Fibroblast of peridontal ligament (primary cell): ENCODE measurements at regions not wholly inside any gene's neighbourhood (a gene's known extent, or its start where the extent isn't known, plus 50 kb on each side); places are given as distances from the start of the nearest gene placed in this dataset.

Experiments used
- DNase-seq: peaks from one replicate; pipeline ENCODE4 v3.0.0-alpha.2; 2010; ENCODE audit errors: extremely low read depth

DNA sequence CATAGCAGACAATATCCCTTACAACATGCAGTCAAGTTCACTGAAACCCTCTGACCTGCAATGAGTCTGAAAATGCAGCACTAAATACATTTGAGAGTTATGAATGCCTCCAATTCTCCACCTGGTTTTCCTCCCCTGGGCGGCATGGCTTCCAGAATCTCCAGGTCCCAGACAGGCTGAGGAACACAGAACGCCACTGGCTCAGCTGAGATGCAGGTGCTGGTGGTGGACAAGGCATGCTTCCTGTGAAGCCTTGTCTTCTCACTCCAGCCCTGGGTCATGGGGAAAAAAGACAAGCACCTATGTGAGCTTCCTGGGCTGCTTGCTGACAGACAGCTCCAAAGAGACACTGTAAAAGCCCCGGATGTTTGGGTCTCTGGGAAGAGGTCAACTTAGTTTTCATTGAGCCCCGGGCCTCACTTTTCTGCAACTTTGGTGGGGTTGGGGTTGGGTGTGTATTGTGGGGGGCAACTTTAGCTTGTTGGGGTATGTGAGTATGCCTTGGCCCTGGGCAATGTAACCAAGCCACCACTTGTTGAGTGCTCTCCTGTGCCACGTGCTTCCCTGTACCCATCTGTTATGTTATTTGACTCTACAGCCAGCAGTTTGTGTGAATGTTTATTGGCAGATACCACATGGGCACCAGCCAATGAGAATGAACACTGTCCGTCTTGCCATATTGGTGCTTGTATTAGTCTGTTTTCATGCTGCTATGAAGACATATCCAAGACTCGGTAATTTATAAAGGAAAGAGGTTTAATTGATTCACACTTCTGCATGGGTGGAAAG is 127.8 kb downstream of the EMX2 start:
- no peak for DNase-seq

DNA sequence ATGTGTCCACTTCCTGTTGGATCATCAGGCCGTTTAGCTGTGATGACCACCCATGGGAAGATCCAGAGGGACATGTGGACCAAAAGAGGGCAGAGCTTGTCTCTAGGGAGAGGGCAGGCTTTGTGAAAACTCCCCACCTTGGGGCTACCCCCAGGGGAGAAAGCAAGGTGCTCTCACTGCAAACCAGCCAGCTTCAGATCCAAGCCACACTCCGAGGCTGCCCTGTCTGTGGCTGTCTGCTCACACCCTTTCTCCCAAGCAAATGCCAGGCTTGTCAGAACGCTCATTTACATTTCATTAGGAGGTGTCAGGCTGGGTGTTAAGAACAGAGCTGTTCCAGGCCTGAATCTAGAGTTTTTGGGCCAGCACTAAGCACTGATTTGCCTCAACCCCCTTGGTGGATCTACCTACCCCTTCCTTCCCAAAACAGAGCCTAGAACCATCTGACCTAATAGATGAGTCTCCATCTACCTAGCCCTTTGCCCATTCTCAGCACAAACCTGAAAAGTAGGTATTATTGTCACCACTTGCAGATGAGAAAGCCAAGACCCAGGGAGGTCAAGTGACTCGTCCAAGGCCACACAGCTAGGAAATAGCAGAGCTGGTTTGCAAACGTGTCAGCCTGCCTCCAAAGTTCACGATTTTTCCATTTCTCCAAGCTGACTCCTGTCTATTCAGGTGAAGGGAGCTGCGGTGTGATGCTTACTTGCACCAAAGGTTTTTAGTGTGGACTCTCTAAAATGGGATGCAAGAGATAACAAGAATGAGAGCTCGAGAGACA is 130.9 kb downstream of the EMX2 start:
- no peak for DNase-seq

DNA sequence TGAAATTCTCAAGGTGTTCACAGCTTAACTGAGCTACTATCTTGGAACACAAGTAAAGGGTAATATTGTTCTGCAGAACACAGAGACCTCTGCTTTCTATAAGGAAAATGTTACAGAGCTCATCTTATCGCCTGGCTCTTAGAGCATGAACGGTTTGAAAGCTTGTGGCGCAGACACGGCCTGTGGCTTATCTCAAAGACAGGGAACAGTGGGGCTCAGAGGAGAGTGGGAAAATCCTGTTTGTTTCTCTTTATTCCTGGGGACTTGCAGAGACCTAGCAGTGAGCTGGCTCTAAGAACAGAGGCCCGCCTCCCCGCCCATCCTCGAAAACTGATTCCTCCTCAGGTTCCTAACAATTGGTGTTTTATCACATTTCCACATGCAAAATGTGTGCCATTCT is 131.7 kb downstream of the EMX2 start:
- DNase-seq = no peak

DNA sequence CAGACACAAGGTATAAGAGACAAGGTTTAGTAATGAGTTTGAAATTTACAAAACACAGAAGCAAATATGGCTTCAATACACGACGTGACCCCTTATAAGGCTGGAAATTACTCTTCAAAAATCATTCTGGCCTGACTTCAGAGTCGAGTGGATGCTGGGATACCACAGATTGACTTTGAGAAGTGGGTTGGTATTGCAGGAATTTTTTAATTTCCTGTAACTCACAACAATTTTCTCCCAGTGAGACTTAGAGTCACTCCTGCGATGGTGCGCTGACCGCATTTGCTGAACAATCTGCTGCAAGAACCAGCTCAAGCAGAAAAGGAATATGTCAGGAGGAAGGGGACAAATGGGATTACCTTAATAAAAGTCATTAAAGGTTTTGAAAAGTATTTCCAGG is 132.1 kb downstream of the EMX2 start:
- no peak for DNase-seq

DNA sequence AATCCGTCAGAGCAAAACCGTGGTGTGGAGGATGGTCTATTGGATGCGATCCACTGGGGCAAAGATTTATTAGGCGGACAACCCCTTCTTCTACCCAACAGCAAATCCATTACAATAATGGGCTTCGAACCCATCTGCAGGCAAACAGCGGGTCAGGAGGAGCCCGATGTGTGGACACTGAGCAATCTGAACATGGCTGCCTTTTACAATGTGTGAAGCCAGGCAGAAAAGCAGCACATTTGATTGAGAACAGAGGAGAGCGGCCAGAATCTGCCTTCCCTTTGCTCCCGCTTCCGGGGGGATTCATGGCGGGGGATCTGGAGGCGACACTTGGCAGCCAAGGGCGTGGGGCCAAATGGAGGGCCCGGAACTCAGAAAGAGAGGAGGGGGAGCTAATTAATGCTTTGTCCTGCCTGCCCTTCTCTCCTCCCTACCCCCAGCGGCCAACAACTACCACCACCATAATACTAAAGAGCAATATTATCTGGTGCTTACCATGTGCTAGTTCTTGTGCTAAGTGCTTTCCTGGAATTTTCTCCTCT is 133.0 kb downstream of the EMX2 start:
- no peak for DNase-seq

DNA sequence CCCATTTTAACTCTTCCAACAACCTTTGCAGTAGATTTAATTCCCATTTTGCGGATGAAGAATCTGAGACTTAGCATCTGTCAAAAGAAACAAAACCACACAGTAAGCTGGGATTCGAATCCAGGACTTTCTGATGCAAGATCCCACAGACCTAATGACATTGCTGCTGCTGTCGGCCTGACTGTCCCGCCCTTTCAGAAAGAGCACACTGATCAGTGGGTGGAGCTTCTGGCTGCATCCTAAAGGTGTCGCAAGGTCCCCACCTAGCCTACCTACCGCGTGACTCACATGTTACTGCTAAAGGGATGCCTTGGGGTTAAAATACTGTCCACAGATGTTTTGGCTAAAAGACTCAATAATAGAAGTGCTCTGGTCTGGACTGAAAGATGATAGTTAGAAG is 134.7 kb downstream of the EMX2 start:
- DNase-seq = no peak

DNA sequence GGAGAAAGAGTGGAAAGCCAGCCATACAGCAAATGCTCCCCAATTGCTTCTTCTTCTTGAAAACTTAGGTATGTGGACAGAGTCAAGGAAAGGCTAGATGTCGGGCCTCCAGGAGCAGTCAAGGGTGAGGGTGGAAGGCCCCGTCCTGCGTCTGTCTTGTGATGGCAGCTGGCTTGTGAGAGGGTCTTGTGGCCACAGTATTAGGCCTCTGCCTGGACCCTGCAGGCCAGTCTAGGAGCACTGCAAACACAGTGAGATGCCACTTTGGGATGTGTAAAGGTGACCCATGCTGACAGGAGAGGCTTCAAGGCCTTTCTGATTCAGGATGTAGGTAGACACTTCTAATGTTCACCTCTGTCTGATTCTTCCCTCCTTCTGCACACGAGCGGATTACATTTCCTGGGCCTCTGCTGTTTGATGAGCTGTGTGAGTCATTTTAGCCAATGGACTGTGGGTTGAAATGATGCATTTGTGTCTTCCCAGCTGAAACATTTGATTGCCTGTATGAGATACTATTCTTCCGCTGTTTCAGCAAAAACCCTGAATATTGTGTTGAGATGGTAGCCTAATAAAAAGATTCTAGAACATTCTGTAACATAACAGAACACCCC is 135.4 kb downstream of the EMX2 start:
- no peak for DNase-seq

DNA sequence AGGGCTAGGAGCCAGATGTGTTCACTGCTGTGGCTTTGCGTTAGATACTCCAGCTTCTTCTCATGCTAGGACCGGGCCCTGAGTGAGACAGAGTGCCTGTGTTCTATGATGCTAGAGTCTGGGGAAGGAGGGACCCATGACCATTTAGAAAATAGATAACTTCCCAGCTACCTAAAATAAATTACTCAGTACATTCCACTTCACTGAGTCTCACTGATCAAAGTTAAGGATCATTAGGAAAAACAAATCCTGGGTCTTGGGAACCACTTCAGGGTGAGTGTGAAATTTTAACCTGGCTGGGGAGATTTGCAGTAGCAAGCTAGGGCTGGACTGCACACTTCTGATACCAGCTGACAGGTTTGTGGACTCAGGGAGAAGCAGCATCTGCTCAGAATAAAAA is 138.1 kb downstream of the EMX2 start:
- DNase-seq = no peak

DNA sequence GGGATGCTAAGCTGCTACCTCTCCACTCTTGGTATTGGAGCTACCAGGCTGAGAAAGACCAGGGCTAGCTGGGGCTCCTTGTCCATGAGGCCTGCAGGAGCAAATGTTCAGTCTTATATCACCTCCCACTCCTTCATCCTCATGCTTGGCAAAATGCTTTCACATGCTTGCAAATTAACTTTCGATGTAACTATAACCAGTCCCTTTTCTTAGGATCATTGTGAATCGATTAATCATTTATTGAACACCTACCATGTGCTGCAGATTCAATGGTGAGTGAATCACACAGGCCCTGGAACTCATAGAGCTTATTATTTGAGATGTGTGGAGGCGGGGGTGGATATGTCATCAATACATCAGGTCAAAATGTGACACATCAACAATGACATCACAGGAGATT is 138.6 kb downstream of the EMX2 start:
- no peak for DNase-seq

DNA sequence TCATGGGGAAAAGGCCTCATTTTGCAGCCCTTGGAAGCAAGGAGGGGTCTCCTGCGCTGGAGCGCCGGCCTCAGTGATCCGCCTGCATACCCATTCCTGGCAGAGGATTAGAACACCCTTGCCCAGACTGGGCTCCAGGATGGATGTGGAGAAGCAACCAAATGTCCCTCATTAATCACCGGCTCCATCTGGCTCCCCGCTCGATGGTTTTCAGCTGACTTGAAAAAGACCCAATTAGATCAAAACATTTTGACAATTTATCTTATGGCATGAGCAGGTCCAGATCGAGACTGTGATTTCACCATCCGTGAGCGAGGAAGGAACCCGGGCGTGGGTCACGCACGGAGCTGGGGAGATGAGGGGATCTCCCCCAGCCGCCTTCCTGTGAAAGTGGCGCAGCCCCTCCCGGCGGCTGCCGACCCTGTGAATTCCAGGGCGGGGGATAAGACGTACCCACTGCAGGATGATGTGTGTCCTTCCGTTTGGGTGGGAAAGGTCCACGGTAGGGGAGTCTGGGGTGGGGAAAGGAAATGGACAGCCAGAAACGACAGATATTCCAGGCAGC is 141.6 kb downstream of the EMX2 start:
- no peak for DNase-seq

DNA sequence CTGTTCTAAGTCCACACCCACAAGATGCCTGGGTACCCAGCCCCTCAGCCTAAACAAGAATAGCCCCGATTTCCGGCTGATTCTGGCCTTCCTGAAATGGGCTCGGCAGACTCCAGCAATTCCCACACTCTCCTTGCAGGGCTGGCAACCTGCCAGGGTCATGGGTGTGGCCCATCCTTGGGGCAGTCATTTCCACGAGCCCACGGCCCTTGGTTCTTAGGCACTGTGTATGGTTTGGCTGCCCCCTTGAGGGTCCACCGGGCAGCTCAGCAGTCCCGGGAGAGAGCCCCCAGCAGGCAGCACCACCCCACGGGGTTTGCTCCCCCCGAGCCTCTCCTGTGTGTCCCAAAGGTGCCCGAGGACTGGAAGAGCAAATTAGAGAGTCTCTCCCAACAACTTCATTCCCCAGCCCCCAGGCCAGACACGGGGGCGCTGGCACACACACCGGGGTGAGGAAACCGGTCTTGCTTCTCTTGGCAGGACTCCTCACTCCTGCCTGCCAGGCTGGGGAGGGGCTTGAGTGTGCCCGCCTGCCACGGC is 142.2 kb downstream of the EMX2 start:
- DNase-seq = no peak

DNA sequence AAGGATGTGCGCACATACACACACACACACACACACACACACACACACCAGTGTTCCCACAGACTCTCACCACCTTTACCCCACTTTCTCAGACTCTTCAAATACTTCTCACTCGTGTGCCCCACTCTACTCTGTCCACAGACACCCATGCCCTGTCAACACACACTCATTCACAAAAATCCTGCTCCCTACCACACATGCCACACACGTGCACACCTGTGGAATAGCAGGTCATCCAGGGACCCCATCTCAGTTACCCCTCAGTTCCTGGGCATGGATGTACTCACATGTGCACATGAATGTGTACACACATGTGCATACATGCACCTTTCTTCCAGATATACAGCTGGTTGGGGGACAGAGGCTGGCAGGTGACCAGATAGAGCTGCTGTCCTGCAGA is 142.9 kb downstream of the EMX2 start:
- no peak for DNase-seq

DNA sequence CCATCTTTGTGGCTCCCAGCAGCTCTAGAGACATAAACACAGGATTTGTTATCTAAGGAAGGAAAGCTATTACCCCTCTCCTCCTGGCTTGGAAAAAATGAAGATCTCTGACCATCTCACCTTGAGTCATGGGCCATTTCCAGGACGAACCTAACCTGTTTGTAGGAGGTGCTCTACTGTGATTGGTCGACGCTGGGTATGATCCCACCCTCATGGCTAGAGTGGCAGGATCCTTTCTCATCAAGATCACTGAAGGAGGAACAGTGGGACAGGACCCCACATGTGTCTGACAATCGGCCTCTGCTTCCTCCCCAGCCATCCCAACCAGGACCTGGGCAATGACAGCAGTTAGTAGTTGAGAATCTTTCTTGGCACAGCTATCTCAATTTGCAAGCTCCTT is 144.1 kb downstream of the EMX2 start:
- DNase-seq = no peak

DNA sequence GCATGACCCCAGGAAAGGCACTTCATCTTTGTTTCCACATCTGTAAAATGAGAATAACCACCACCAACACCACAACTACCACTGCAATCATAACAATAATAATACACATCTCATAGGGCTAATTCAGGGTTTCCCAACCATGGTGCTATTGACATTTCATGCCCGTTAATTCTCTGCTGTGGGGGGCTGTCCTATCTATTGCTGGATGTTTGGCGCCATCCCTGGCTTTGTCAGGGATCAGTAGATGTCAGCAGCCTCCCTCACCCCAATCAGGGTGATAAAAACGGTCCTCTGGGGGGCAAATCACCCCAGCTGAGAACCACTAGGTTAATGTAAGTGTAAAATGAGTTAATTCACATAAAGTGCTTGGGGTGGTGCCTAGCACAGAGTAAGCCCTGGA is 145.8 kb downstream of the EMX2 start:
- DNase-seq = no peak

DNA sequence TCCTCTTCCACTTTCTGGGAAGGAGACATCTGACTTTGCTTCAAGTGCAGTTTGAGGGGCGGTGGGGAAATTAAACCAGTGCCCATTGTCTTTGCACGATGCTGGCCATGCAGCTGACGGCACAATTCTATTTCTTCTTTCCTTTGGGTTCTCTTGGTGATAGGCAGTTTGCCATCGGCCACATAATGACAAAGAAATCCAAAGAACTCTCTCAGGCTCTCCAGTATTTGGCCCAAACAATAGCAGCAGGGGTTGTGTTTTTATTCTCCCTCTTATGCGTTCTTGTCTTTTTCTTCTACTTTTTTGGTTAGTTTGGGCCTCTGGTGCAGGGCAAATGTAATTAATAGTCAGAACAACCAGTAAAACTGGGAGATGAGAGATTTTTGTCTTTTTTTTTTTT is 147.0 kb downstream of the EMX2 start:
- no peak for DNase-seq

DNA sequence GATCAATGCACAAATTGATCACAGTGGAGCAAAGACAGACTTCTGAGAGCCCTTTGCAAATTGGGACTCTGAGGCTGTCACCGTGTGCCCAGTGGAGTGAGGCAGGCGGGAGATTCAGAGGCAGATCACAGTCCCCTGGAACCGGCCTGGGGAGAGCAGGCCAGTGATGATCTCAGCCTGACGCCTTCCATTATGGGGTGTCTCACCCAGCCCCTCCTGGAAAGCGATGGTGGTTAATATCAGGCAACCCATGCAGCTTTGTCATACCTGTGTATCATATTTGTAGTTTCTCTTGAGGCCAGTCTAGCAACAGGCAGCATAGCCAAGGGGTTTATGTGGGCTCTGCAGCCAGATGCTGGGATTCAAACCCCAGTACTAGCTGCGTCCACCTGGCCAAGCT is 147.8 kb downstream of the EMX2 start:
- no peak for DNase-seq

DNA sequence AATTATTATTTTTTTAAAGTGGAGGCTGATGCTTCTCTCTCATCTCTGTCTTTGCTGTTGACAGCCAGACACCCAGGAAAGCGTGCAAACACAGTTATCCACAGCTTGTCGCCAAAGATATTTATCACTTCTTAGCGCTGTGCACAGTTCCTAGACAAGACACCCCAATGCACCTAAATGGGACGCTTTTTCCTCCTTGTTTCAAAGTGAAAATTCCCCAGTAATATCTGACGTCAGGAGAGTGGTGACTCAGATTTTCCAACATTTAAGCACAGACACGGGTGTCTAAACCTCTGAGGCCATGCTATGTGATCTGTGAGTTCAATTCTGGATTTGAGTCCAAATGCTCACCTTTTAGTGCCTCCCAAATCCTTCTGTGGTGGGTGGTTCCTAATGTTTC is 151.6 kb downstream of the EMX2 start:
- no peak for DNase-seq

DNA sequence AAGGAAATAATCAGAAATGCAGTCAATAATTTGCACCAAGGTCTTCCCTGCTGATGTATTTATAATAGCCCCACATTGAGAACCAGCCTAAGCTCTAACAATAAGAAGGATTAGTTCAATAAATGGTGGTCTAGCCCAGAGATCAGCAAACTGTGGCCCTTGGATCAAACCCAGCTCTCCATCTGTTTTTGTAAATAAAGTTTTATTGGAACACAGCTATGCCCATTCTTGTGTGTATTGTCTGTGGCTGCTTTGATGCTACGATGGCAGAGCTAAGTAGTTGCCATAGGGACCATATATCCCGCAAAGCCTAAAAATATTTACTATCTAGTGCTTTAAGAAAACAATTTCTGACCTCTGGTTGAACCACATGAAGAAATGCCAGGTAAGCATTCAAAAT is 154.9 kb downstream of the EMX2 start:
- DNase-seq = no peak

DNA sequence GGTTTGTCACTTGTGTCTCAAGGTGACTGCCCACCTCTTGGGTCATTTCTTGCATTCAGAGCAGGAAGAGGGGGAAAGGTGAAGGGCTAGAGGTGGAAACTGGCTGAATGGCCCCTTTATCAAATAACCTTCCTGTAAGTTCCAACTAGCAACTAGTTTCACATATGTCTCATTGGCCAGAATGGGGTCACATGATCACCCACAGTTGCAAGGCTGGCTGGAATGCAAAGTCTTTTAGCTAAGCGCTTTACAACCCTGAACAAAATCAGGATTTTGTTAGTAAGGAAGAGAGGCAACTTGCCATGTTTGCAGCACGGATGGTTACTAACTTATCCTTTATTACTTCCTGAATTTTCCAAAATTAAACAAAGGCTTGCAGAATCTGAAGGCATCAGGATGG is 156.3 kb downstream of the EMX2 start:
- no peak for DNase-seq

DNA sequence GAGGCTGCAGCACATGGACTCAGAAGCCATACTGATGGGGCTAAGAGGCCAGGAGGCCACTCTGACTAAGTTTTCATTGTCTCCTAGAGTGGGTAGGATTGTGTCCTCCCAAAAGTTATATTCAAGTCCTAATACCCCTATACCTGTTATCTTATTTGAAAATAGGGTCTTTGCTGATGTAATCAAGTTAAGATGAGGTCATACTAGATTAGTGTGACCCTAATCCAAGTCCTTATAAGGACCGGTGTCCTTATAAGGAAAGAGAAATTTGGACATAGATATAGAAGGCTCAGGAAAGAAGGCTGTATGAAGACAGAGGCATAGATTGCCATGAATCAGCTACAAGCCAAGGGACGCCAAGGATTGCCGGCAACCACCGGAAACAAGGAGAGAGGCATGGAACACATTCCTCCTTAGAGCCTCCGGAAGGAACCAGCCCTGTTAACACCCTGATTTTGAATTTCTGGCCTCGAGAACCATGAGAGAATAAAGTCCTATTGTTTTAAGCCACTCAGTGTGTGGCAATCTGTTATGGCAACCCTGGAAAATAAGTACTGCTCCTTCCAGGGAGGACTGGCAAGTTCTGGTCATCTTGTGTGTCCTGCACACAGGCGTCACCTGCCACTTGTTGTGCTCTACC is 157.0 kb downstream of the EMX2 start:
- no peak for DNase-seq

DNA sequence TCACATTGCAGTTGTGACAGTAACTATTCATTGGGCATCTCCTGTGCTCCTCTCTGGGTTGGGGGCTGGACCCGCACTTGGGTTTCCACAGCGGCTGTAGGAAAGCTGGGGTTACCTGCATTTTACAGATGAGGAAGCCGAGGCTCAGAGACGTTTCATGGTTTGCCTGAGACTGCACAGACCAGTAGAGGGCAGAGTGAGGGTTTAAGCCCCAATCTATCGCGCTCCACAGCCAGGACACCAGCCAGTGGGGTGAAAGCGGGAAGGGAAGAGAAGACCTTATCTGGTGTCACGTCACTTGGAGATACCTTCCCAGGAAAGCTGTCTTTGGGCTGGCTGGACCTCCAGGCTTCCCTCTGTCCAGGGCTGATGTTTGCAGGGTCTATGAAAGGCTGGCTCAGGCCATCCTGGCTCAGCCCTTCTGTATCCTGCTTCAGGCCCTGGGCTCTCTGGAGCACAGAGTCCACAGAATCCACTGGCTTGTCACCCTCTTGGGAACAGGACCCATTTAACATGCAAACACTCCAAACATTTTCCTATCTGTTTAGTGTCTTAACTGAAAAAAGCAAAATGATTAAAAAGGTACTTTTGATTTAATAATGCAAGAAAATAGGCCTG is 167.7 kb downstream of the EMX2 start:
- no peak for DNase-seq
